Natural killer cell (primary cell): ENCODE measurements at regions not wholly inside any gene's neighbourhood (a gene's known extent, or its start where the extent isn't known, plus 50 kb on each side); places are given as distances from the start of the nearest gene placed in this dataset.
A peak's percentile ranks its signal among the peaks of the same experiment; 100 is the strongest.

Source experiments
- ATAC-seq, 3 donors: fragments of 150-1000 bp in 2 of 3; fragments of 200-7000 bp in 1 of 3; cut with Tn5 transposase; 1 replicate in 1 of 3; 2 replicates in 2 of 3; pipeline ENCODE4 v1.10.0; 2021; ENCODE audit warnings: mild to moderate bottlenecking in 2 of 3, moderate library complexity in 2 of 3
- DNase-seq, 2 donors: peaks; one replicate each; pipeline versions ENCODE4 v3.0.0 to v3.0.0-alpha.2; 2013 to 2021; ENCODE audit warnings: mixed read lengths in 1 of 2
- H3K27ac ChIP-seq: one replicate; pipeline ENCODE4 v1.5.1; 2013; ENCODE audit warnings: mild to moderate bottlenecking, low read length
- H3K27me3 ChIP-seq: one replicate; pipeline ENCODE4 v1.6.1; 2013; ENCODE audit warnings: low read length; ENCODE audit not compliant: control insufficient read depth, insufficient read depth
- H3K36me3 ChIP-seq: one replicate; pipeline ENCODE4 v1.6.1; 2013; ENCODE audit warnings: low read length; ENCODE audit not compliant: control insufficient read depth, insufficient read depth
- H3K4me1 ChIP-seq: one replicate; pipeline ENCODE4 v1.6.1; 2013; ENCODE audit warnings: low read length; ENCODE audit not compliant: control insufficient read depth, insufficient read depth
- H3K4me3 ChIP-seq: one replicate; pipeline ENCODE4 v1.5.1; 2013; ENCODE audit warnings: low read length
- H3K9me3 ChIP-seq: one replicate; pipeline ENCODE4 v1.6.1; 2013; ENCODE audit warnings: low read length; ENCODE audit not compliant: control insufficient read depth, insufficient read depth
- H3K27ac Mint-ChIP-seq, 2 donors: one replicate each; pipeline ENCODE4 v1.8.0; 2022; ENCODE audit warnings: mild to moderate bottlenecking in 2 of 2, mixed read lengths in 2 of 2, moderate library complexity in 1 of 2
- H3K27me3 Mint-ChIP-seq, 2 donors: one replicate each; pipeline ENCODE4 v1.8.0; 2022; ENCODE audit warnings: low read depth in 2 of 2, mixed read lengths in 2 of 2
- H3K36me3 Mint-ChIP-seq: one replicate; pipeline ENCODE4 v1.8.0; 2022; ENCODE audit warnings: mixed read lengths
- H3K4me1 Mint-ChIP-seq, 2 donors: one replicate each; pipeline ENCODE4 v1.8.0; 2022; ENCODE audit warnings: mixed read lengths in 2 of 2
- H3K4me3 Mint-ChIP-seq: one replicate; pipeline ENCODE4 v1.8.0; 2022; ENCODE audit warnings: mild to moderate bottlenecking, moderate library complexity, mixed read lengths
- H3K9me3 Mint-ChIP-seq, 2 donors: one replicate each; pipeline ENCODE4 v1.8.0; 2022; ENCODE audit warnings: mixed read lengths in 2 of 2
- WGBS: methylation state at CpG from one replicate; pipeline ENCODE4 v1.1.7; 2013; ENCODE audit warnings: missing lambda C conversion rate; ENCODE audit not compliant: insufficient coverage; 5-methylcytosine and 5-hydroxymethylcytosine counted together
- intact Hi-C: fragments of 100-400 bp; cut with micrococcal nuclease; formaldehyde crosslinking; loops from one replicate; pipeline ENCODE4 v1.14.2; 2022
- TF ChIP-seq, protein P1 (sequence below): fragments of 200-600 bp; IDR thresholded peaks from one replicate; pipeline ENCODE4 v1.8.0; 2022; ENCODE audit warnings: antibody characterized with exemption

GRCh38 chr22:45061332-45061731, 51.5 kb upstream of the PHF21B start:
- WGBS, result 77% methylated on average over 8 of the region's 8 CpGs
- no peaks in the 10 kb centered on the region for H3K36me3 Mint-ChIP-seq
- no peak overlapping the region for H3K4me3 Mint-ChIP-seq
- Histone ChIP-seq H3K4me1 (no peaks in the 10 kb centered on the region), H3K36me3 (no peaks in the 10 kb centered on the region), H3K27ac (no peak overlapping the region), H3K4me3 (no peak overlapping the region), H3K27me3 (no peaks in the 10 kb centered on the region), H3K9me3 (no peaks in the 10 kb centered on the region)
- TF ChIP-seq, protein P1, sequence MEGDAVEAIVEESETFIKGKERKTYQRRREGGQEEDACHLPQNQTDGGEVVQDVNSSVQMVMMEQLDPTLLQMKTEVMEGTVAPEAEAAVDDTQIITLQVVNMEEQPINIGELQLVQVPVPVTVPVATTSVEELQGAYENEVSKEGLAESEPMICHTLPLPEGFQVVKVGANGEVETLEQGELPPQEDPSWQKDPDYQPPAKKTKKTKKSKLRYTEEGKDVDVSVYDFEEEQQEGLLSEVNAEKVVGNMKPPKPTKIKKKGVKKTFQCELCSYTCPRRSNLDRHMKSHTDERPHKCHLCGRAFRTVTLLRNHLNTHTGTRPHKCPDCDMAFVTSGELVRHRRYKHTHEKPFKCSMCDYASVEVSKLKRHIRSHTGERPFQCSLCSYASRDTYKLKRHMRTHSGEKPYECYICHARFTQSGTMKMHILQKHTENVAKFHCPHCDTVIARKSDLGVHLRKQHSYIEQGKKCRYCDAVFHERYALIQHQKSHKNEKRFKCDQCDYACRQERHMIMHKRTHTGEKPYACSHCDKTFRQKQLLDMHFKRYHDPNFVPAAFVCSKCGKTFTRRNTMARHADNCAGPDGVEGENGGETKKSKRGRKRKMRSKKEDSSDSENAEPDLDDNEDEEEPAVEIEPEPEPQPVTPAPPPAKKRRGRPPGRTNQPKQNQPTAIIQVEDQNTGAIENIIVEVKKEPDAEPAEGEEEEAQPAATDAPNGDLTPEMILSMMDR, result no peak
- ATAC-seq (no peak), DNase-seq (no peak)
- H3K4me1 Mint-ChIP-seq, result peaks cover 0 to 5% of the 10 kb centered on the region in 2 donors
- no peak overlapping the region for H3K27ac Mint-ChIP-seq
- intact Hi-C loops, result no loop called here
- H3K27me3 Mint-ChIP-seq, result no peaks in the 10 kb centered on the region
- H3K9me3 Mint-ChIP-seq, result no peaks in the 10 kb centered on the region

- Mint-ChIP-seq H3K27me3 (no peaks in the 10 kb centered on the region), H3K4me1 (no peaks in the 10 kb centered on the region), H3K4me3 (no peak overlapping the region), H3K36me3 (no peaks in the 10 kb centered on the region), H3K27ac (no peak overlapping the region), H3K9me3 (no peaks in the 10 kb centered on the region)
- ATAC-seq, result peak in 2 of 3 donors; percentile 34 to 46
- TF ChIP-seq, protein P1, result no peak
- WGBS, result 56% methylated on average over 18 of the region's 18 CpGs
- no peaks in the 10 kb centered on the region for H3K36me3 ChIP-seq
- no peaks in the 10 kb centered on the region for H3K9me3 ChIP-seq
- intact Hi-C loops, result no loop called here
- no peak overlapping the region for H3K4me3 ChIP-seq
- H3K4me1 ChIP-seq, result no peaks in the 10 kb centered on the region
- H3K27ac ChIP-seq, result no peak overlapping the region
- peak in 1 of 2 donors; percentile 16 for DNase-seq
- H3K27me3 ChIP-seq, result no peaks in the 10 kb centered on the region
These were observed 54.8 kb upstream of the PHF21B start for GRCh38 chr22:45064313-45065278.

DNA sequence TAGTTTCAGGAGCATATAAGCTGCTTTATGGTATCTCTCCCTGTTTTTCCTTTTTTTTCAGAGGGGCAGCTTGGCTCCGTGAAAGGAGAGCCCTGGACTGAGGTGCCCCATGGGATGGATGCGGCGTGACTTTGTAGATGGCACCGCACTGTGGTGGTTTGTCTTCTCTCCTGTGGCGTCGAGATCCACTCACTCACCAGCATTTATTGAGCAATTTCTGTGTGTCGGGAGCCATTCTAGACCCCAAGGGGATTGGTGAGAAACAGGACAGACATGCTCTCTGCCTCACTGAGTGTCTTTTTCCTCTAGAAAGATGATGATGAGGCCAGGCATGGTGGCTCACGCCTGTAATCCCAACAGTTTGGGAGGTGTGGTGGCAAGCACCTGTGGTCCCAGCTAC, 55.9 kb upstream of the PHF21B start:
- Histone ChIP-seq H3K27me3 (no peaks in the 10 kb centered on the region), H3K4me1 (no peaks in the 10 kb centered on the region), H3K27ac (no peak overlapping the region), H3K36me3 (no peaks in the 10 kb centered on the region), H3K9me3 (no peaks in the 10 kb centered on the region), H3K4me3 (no peak overlapping the region)
- H3K9me3 Mint-ChIP-seq, result no peaks in the 10 kb centered on the region
- H3K4me1 Mint-ChIP-seq, result no peaks in the 10 kb centered on the region
- no peak overlapping the region for H3K4me3 Mint-ChIP-seq
- DNase-seq, result no peak
- WGBS, result 90% methylated on average over 8 of the region's 8 CpGs
- TF ChIP-seq, protein P1, result no peak
- H3K27me3 Mint-ChIP-seq, result no peaks in the 10 kb centered on the region
- H3K27ac Mint-ChIP-seq, result no peak overlapping the region
- intact Hi-C loops, result no loop called here
- no peak for ATAC-seq
- no peaks in the 10 kb centered on the region for H3K36me3 Mint-ChIP-seq
